NCI-H1417 treated with DMSO at 0.1 percent for 48 hours (cell line): ENCODE measurements at regions not wholly inside any gene's neighbourhood (a gene's known extent, or its start where the extent isn't known, plus 50 kb on each side); places are given as distances from the start of the nearest gene placed in this dataset.

ENCODE experiments used
- DNase-seq: peaks from one replicate; lab custom pipeline; 2025; lab: John Stamatoyannopoulos, UW

GRCh38 chr12:103097496-103097895 lies 140.0 kb downstream of the ASCL1 start:
- no peak for DNase-seq

- no peak for DNase-seq
Measured at GRCh38 chr12:103100257-103100831, 142.9 kb downstream of the ASCL1 start.

GRCh38 chr12:103102225-103102744 lies 144.8 kb downstream of the ASCL1 start:
- no peak for DNase-seq

- DNase-seq, result no peak
Measured at GRCh38 chr12:103105971-103106597, 148.6 kb downstream of the ASCL1 start.

- no peak for DNase-seq
Measured at GRCh38 chr12:103109861-103110260, 152.4 kb downstream of the ASCL1 start.

- no peak for DNase-seq
Measured at GRCh38 chr12:103114296-103115055, 157.0 kb downstream of the ASCL1 start.

- DNase-seq, result no peak
Measured at GRCh38 chr12:103128862-103129501, 171.5 kb downstream of the ASCL1 start.

- no peak for DNase-seq
Measured at GRCh38 chr12:103130564-103130963, 173.1 kb downstream of the ASCL1 start.

- DNase-seq, result no peak
Measured at GRCh38 chr12:103138538-103138937, 181.1 kb downstream of the ASCL1 start.

GRCh38 chr12:103139876-103140275 lies 182.4 kb downstream of the ASCL1 start:
- DNase-seq, result no peak

- no peak for DNase-seq
Measured at GRCh38 chr12:103140286-103140685, 182.8 kb downstream of the ASCL1 start.

GRCh38 chr12:103144278-103144677 lies 186.8 kb downstream of the ASCL1 start:
- no peak for DNase-seq

GRCh38 chr12:103160622-103161021 lies 203.1 kb downstream of the ASCL1 start:
- DNase-seq, result no peak

- DNase-seq, result no peak
Measured at GRCh38 chr12:103161582-103162362, 204.3 kb downstream of the ASCL1 start.

- DNase-seq, result no peak
Measured at GRCh38 chr12:103166949-103167348, 209.5 kb downstream of the ASCL1 start.

GRCh38 chr12:103172447-103173112 lies 215.1 kb downstream of the ASCL1 start:
- DNase-seq, result no peak

GRCh38 chr12:103175625-103176024 lies 218.2 kb downstream of the ASCL1 start:
- DNase-seq, result no peak

- DNase-seq, result no peak
Measured at GRCh38 chr12:103177639-103178255, 220.3 kb downstream of the ASCL1 start.

- no peak for DNase-seq
Measured at GRCh38 chr12:103178366-103179080, 221.0 kb downstream of the ASCL1 start.
